Duodenal mucosa (tissue), 2 donors: ENCODE measurements at regions not wholly inside any gene's neighbourhood (a gene's known extent, or its start where the extent isn't known, plus 50 kb on each side); places are given as distances from the start of the nearest gene placed in this dataset.

Experiments used
- H3K27ac ChIP-seq: one replicate; pipeline ENCODE4 v1.7.0; 2013; ENCODE audit warnings: low read depth, low read length
- H3K27me3 ChIP-seq, 2 donors: one replicate each; pipeline ENCODE4 v1.7.0; 2013; ENCODE audit warnings: low read length in 2 of 2, control low read depth in 1 of 2; ENCODE audit not compliant: insufficient read depth in 2 of 2, control insufficient read depth in 1 of 2
- H3K36me3 ChIP-seq, 2 donors: one replicate each; pipeline ENCODE4 v1.7.0; 2013; ENCODE audit warnings: low read length in 2 of 2, control low read depth in 1 of 2; ENCODE audit not compliant: insufficient read depth in 2 of 2, control insufficient read depth in 1 of 2
- H3K4me1 ChIP-seq, 2 donors: one replicate each; pipeline ENCODE4 v1.7.0; 2013; ENCODE audit warnings: low read length in 2 of 2, control low read depth in 1 of 2; ENCODE audit not compliant: insufficient read depth in 2 of 2, control insufficient read depth in 1 of 2
- H3K4me3 ChIP-seq, 2 donors: one replicate each; pipeline ENCODE4 v1.7.0; 2013; ENCODE audit warnings: low read length in 2 of 2, low read depth in 1 of 2
- H3K9ac ChIP-seq, 2 donors: one replicate each; pipeline ENCODE4 v1.7.0; 2013; ENCODE audit warnings: low read length in 2 of 2, low read depth in 1 of 2
- H3K9me3 ChIP-seq, 2 donors: one replicate each; pipeline ENCODE4 v1.7.0; 2013; ENCODE audit warnings: low read length in 2 of 2, control low read depth in 1 of 2; ENCODE audit not compliant: control insufficient read depth in 1 of 2

DNA sequence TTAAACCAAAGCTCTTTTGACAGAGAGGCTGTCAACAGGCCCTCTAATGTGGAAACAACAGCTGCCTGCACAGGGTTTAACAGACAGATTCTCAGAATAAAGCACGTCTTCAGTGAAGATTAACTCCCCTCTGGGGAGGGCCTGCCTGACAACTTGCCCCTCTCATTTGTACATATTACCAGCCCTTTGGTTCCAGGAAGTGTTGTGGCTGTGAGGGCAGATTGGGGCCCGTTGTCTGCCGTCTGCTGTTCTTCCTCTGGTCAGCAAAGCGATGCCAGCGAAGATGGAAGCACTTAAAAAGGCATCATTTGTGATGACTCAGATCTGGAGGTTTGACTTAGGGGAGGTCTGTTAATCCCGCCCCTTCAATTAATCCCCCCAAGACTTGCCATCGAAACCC is 177.0 kb upstream of the IRX6 start:
- H3K27me3 ChIP-seq: no peaks in the 10 kb centered on the region
- H3K36me3 ChIP-seq: no peaks in the 10 kb centered on the region
- no peak overlapping the region for H3K9ac ChIP-seq
- no peaks in the 10 kb centered on the region for H3K9me3 ChIP-seq
- H3K27ac ChIP-seq: no peak overlapping the region
- H3K4me3 ChIP-seq: no peak overlapping the region
- H3K4me1 ChIP-seq: no peaks in the 10 kb centered on the region

DNA sequence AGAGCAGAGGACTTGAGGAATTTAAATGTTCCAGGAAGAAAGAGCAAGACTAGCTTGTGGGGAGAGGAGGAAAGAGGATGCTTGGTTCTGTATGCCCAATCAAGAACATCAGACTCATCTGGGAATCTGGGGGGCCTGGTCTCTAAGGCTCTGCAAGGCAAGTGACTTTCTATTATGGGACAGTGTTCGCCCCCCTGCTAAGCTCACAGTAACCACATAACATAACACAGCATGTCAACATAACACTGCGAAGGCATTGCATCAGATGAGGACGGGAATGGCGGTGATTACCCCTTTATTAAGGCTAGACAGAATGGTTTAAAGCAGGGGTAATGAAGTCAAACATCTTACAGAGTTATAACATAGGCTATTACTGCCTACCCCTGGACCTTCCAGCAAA is 176.6 kb upstream of the IRX6 start:
- H3K27ac ChIP-seq: no peak overlapping the region
- H3K27me3 ChIP-seq: no peaks in the 10 kb centered on the region
- no peak overlapping the region for H3K9ac ChIP-seq
- H3K36me3 ChIP-seq: no peaks in the 10 kb centered on the region
- no peak overlapping the region for H3K4me3 ChIP-seq
- no peaks in the 10 kb centered on the region for H3K4me1 ChIP-seq
- no peaks in the 10 kb centered on the region for H3K9me3 ChIP-seq

DNA sequence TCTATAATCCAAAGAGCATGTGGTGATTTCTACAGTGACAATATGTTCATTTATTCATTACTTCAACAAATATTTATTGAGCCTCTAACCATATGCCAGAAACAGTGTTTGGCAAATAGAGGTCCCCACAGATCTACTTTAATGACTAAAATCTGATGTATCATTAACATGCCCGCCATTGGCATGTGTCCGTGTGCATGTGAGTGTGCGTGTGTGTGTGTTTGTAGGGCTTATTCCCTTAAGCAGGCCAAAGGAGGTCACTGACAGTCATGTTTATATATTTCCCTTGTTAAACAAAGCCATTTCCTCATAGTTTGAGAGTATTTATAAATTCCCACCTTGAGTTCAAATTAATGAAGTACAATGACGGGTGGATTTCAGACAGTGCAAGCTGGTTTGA is 174.4 kb upstream of the IRX6 start:
- Histone ChIP-seq H3K4me3 (no peak overlapping the region), H3K4me1 (no peaks in the 10 kb centered on the region), H3K27ac (no peak overlapping the region)

DNA sequence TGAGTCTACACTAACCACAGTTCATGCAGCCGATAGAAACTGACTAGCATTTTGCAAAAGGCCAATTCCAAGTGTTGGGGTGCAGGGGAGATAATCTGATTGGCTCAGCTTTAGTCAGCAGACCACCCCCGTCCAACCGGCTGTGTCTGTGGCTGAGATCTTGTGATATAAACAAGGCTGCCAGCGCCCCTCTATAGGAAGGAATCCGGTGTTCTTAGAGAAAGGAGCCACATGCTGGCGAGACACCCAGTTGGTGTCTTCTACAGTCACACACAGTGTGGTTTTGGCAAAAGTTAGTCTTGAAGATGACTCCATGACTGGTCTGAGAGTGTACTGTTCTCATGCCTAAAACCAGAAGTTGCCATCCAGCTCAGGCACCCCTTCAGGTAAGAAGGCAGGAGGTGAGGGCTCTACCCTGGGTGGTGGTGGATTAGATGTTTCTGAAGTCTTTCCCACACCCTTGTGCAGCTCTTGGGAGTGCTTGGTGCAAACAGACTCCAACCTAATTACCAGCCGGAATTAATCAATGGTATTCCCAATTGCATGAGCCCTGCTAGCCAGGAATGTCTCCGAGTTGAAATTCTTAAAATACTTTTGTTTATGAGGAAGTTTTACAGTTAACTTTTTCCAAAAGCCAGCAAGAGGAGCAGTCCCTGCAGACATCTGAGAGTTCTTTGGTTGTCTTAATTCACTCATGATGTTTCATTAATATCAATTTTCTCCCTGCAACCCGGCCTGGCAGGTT is 172.3 kb upstream of the IRX6 start:
- H3K27me3 ChIP-seq: no peaks in the 10 kb centered on the region
- H3K36me3 ChIP-seq: no peaks in the 10 kb centered on the region
- H3K9me3 ChIP-seq: no peaks in the 10 kb centered on the region
- no peaks in the 10 kb centered on the region for H3K4me1 ChIP-seq
- no peak overlapping the region for H3K9ac ChIP-seq
- no peak overlapping the region for H3K4me3 ChIP-seq
- H3K27ac ChIP-seq: no peak overlapping the region

More for the DNA sequence above, 174.4 kb upstream of the IRX6 start:
- Histone ChIP-seq H3K36me3 (no peaks in the 10 kb centered on the region), H3K27me3 (no peaks in the 10 kb centered on the region), H3K9me3 (no peaks in the 10 kb centered on the region), H3K9ac (no peak overlapping the region)

DNA sequence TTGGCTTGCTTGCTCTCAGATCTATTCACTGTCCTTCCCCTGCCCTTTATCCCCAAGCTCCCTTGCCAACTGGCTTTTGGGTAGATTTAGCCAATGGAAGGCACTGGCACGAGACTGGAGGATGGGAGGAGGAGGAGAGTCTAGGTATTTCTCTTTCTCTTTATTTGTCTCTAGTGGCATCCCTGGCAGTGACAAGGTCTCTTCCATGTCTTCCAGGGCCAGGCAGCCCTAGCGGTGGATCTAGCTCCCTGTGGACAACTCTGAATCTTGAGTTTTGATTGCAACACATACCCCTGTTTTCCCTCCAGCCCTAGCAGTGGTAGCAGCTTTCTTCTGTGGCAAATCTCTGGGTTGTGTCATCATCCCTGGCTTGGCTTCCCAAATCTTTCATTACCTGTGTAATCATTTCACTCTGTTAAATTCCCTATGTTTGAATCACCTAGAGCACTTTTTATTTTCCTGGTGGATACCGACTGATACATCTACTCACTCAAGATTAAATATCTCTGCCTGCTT is 171.1 kb upstream of the IRX6 start:
- no peaks in the 10 kb centered on the region for H3K36me3 ChIP-seq
- no peaks in the 10 kb centered on the region for H3K27me3 ChIP-seq
- no peak overlapping the region for H3K27ac ChIP-seq
- H3K9me3 ChIP-seq: no peaks in the 10 kb centered on the region
- H3K4me3 ChIP-seq: no peak overlapping the region
- no peak overlapping the region for H3K9ac ChIP-seq
- no peaks in the 10 kb centered on the region for H3K4me1 ChIP-seq

DNA sequence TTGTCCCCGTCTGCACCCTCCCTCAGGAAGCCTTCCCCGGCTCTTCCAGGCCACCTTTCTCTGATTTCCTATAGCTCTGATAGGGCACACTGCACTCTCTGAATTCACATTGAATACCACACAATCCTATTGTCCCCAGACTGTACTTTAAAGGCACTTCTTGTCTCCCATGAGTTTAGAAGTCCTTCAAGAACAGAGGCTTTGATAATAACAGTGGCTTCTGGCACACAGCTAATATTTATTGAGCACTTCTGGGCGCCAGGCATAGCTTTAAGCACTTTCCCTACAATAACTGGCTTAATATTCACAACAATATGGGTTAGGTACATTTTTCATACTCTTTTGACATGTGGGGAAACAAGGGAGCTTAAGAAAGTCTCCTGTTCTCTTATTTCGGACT is 169.7 kb upstream of the IRX6 start:
- no peak overlapping the region for H3K27ac ChIP-seq
- no peaks in the 10 kb centered on the region for H3K27me3 ChIP-seq
- H3K9me3 ChIP-seq: no peaks in the 10 kb centered on the region
- H3K36me3 ChIP-seq: no peaks in the 10 kb centered on the region
- no peak overlapping the region for H3K4me3 ChIP-seq
- H3K4me1 ChIP-seq: no peaks in the 10 kb centered on the region
- H3K9ac ChIP-seq: no peak overlapping the region

DNA sequence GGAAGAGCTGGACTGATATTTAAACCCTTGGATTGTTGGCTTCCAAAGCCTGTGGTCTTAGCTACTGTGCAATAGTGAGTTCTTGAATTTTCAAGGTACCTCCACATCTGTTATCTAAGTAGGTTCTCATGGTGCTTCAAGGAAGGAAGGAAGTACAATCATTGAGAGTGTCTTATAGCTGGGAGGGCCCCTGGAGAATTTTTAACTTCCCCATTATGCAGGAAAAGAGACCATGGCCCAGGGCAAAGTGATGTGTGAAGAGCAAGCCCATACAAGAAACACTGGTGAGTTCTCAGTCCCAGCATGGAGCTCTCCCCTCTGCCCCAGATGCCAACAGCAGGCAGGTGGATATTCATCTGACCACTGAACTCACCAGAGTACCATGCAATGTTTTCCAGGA is 169.0 kb upstream of the IRX6 start:
- no peaks in the 10 kb centered on the region for H3K36me3 ChIP-seq
- no peak overlapping the region for H3K4me3 ChIP-seq
- H3K27me3 ChIP-seq: no peaks in the 10 kb centered on the region
- H3K4me1 ChIP-seq: no peaks in the 10 kb centered on the region
- H3K9ac ChIP-seq: no peak overlapping the region
- no peaks in the 10 kb centered on the region for H3K9me3 ChIP-seq
- no peak overlapping the region for H3K27ac ChIP-seq

DNA sequence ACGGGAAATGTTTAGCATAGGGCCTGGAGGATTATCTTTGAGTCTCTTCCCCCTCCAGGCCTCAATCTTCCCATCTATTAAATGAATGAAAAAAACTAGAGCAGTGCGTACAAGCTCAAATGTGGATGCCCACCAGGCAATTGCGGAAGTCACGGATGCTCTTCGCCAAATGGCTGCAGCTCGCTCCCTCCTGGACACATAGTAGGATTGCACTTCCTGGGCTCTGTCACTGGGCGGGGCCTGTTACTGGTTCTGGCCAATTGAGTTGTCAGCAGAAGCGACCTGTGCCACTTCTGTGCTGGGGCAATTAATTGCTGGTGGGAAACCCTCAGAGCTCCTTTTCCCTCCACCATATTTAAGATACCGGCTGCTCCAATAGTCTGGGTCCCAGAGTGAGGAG is 168.2 kb upstream of the IRX6 start:
- no peaks in the 10 kb centered on the region for H3K27me3 ChIP-seq
- H3K36me3 ChIP-seq: no peaks in the 10 kb centered on the region
- no peaks in the 10 kb centered on the region for H3K4me1 ChIP-seq
- H3K27ac ChIP-seq: no peak overlapping the region
- H3K9ac ChIP-seq: no peak overlapping the region
- no peaks in the 10 kb centered on the region for H3K9me3 ChIP-seq
- no peak overlapping the region for H3K4me3 ChIP-seq

DNA sequence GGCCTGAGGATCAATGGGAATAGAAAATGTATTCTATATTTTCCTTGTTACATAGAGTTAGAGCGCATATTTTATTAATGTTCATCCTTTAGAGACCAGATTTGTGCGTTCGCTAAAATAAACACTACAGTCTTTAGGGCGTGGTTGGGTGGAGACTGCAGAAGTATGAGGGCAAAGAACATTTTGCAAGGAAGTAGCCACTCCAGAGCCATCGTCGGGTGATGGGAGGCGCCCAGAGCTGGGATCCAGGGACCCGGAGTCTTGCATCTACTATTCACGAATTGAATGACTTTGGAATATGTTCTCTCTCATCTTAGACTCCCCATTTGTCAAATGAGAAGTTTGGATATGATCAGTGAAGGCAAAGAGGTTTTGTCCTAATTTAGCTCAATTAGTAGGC is 154.2 kb upstream of the IRX6 start:
- no peak overlapping the region for H3K4me3 ChIP-seq
- no peaks in the 10 kb centered on the region for H3K4me1 ChIP-seq
- H3K9ac ChIP-seq: no peak overlapping the region
- H3K27ac ChIP-seq: no peak overlapping the region
- no peaks in the 10 kb centered on the region for H3K27me3 ChIP-seq
- H3K36me3 ChIP-seq: no peaks in the 10 kb centered on the region
- no peaks in the 10 kb centered on the region for H3K9me3 ChIP-seq

DNA sequence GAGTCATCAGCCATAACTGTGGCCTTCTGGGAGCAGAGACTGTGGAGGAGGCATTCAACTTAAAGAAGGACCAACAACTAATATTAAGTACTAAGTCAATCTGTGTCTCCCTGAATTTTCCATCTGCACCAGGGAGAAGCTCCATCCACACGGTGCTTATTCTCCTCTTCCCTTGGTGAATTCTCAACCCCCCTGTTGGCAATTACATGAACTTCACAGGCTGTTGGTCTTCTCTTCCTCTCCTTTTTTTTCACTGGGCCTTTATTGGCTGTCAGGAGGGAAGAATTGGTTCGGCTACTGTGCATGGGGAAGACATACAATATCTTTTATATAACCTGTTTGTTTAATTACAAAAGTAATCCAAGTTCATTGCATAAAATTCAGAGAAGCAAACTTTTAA is 152.8 kb upstream of the IRX6 start:
- no peak overlapping the region for H3K4me3 ChIP-seq
- H3K27ac ChIP-seq: no peak overlapping the region
- H3K9ac ChIP-seq: no peak overlapping the region
- no peaks in the 10 kb centered on the region for H3K4me1 ChIP-seq
- no peaks in the 10 kb centered on the region for H3K27me3 ChIP-seq
- no peaks in the 10 kb centered on the region for H3K36me3 ChIP-seq
- no peaks in the 10 kb centered on the region for H3K9me3 ChIP-seq
